ENCODE measurements at regions not wholly inside any gene's neighbourhood (a gene's known extent, or its start where the extent isn't known, plus 50 kb on each side); places are given as distances from the start of the nearest gene placed in this dataset.

- no peak overlapping the region for H3K4me3 ChIP-seq (ENCODE audit: low read depth, low read length)
- DNase-seq (ENCODE audit: low read depth in 4 of 6, low spot score in 6 of 6), result no peak
- WGBS (ENCODE audit: insufficient coverage), result no CpG with 5 or more reads among the region's 2 CpGs
- no peaks in the 10 kb centered on the region for H3K27me3 ChIP-seq (ENCODE audit: control insufficient read depth, insufficient read depth, low read length)
- H3K36me3 ChIP-seq (ENCODE audit: control insufficient read depth, insufficient read depth, low read length), result no peaks in the 10 kb centered on the region
- no peaks in the 10 kb centered on the region for H3K9me3 ChIP-seq (ENCODE audit: control insufficient read depth, insufficient read depth, low read length)
- no peak overlapping the region for H3K27ac ChIP-seq (ENCODE audit: low read depth, low read length)
- no peaks in the 10 kb centered on the region for H3K4me1 ChIP-seq (ENCODE audit: control insufficient read depth, insufficient read depth, low read length)
Measured at GRCh38 chrX:97666890-97667289, 783.2 kb downstream of the RPA4 start.

DNA sequence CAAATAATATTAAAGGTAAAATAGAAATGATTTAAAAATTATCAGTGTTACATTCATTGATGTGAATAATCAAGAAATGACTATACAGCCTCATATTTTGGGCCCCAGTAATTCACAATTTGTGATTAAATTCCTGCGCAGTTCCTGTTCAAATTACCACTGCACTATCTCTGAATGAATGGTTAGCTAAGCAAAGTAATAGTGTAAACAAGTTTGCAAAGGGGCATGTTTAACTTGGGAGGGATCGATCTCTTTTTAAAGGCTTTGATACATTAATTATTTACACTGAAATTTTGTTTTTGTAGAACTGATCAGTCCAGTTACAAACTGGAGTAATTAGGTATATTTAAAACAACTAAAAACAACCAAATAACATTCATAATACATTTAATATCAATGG is 784.4 kb downstream of the RPA4 start:
- no peak for DNase-seq (ENCODE audit: low read depth in 4 of 6, low spot score in 6 of 6)
- no peak overlapping the region for H3K27ac ChIP-seq (ENCODE audit: low read depth, low read length)
- H3K4me1 ChIP-seq (ENCODE audit: control insufficient read depth, insufficient read depth, low read length), result no peaks in the 10 kb centered on the region
- H3K27me3 ChIP-seq (ENCODE audit: control insufficient read depth, insufficient read depth, low read length), result peaks cover 3% of the 10 kb centered on the region
- no CpG with 5 or more reads among the region's 2 CpGs for WGBS (ENCODE audit: insufficient coverage)
- H3K4me3 ChIP-seq (ENCODE audit: low read depth, low read length), result no peak overlapping the region
- H3K9me3 ChIP-seq (ENCODE audit: control insufficient read depth, insufficient read depth, low read length), result no peaks in the 10 kb centered on the region
- no peaks in the 10 kb centered on the region for H3K36me3 ChIP-seq (ENCODE audit: control insufficient read depth, insufficient read depth, low read length)

- H3K36me3 ChIP-seq (ENCODE audit: control insufficient read depth, insufficient read depth, low read length), result no peaks in the 10 kb centered on the region
- no peak for DNase-seq (ENCODE audit: low read depth in 4 of 6, low spot score in 6 of 6)
- H3K27ac ChIP-seq (ENCODE audit: low read depth, low read length), result no peak overlapping the region
- H3K27me3 ChIP-seq (ENCODE audit: control insufficient read depth, insufficient read depth, low read length), result peaks cover 5% of the 10 kb centered on the region
- no peaks in the 10 kb centered on the region for H3K4me1 ChIP-seq (ENCODE audit: control insufficient read depth, insufficient read depth, low read length)
- H3K9me3 ChIP-seq (ENCODE audit: control insufficient read depth, insufficient read depth, low read length), result no peaks in the 10 kb centered on the region
- H3K4me3 ChIP-seq (ENCODE audit: low read depth, low read length), result no peak overlapping the region
- WGBS (ENCODE audit: insufficient coverage), result 85% methylated on average over 5 of the region's 5 CpGs
Measured at GRCh38 chrX:97672138-97672537, 788.4 kb downstream of the RPA4 start.

- Histone ChIP-seq H3K27ac (ENCODE audit: low read depth, low read length) (no peak overlapping the region), H3K27me3 (ENCODE audit: control insufficient read depth, insufficient read depth, low read length) (peaks cover 5% of the 10 kb centered on the region)
Measured at GRCh38 chrX:97672608-97673007, 788.9 kb downstream of the RPA4 start.

GRCh38 chrX:97673135-97673534 is 789.4 kb downstream of the RPA4 start:
- no peak overlapping the region for H3K4me3 ChIP-seq (ENCODE audit: low read depth, low read length)
- no peaks in the 10 kb centered on the region for H3K36me3 ChIP-seq (ENCODE audit: control insufficient read depth, insufficient read depth, low read length)
- no peaks in the 10 kb centered on the region for H3K9me3 ChIP-seq (ENCODE audit: control insufficient read depth, insufficient read depth, low read length)
- no peak overlapping the region for H3K27ac ChIP-seq (ENCODE audit: low read depth, low read length)
- DNase-seq (ENCODE audit: low read depth in 4 of 6, low spot score in 6 of 6), result no peak
- 90% methylated on average over 3 of the region's 5 CpGs for WGBS (ENCODE audit: insufficient coverage)
- no peaks in the 10 kb centered on the region for H3K4me1 ChIP-seq (ENCODE audit: control insufficient read depth, insufficient read depth, low read length)
- peaks cover 5% of the 10 kb centered on the region for H3K27me3 ChIP-seq (ENCODE audit: control insufficient read depth, insufficient read depth, low read length)

More at GRCh38 chrX:97672608-97673007, 788.9 kb downstream of the RPA4 start:
- DNase-seq (ENCODE audit: low read depth in 4 of 6, low spot score in 6 of 6), result no peak
- Histone ChIP-seq H3K4me1 (ENCODE audit: control insufficient read depth, insufficient read depth, low read length) (no peaks in the 10 kb centered on the region), H3K4me3 (ENCODE audit: low read depth, low read length) (no peak overlapping the region), H3K36me3 (ENCODE audit: control insufficient read depth, insufficient read depth, low read length) (no peaks in the 10 kb centered on the region), H3K9me3 (ENCODE audit: control insufficient read depth, insufficient read depth, low read length) (no peaks in the 10 kb centered on the region)
- no CpG with 5 or more reads among the region's 2 CpGs for WGBS (ENCODE audit: insufficient coverage)

GRCh38 chrX:97682991-97683840 is 799.5 kb downstream of the RPA4 start:
- no CpG with 5 or more reads among the region's 3 CpGs for WGBS (ENCODE audit: insufficient coverage)
- DNase-seq (ENCODE audit: low read depth in 4 of 6, low spot score in 6 of 6), result peak in 1 of 6 donors; percentile 1
- H3K4me1 ChIP-seq (ENCODE audit: control insufficient read depth, insufficient read depth, low read length), result no peaks in the 10 kb centered on the region
- H3K9me3 ChIP-seq (ENCODE audit: control insufficient read depth, insufficient read depth, low read length), result no peaks in the 10 kb centered on the region
- H3K36me3 ChIP-seq (ENCODE audit: control insufficient read depth, insufficient read depth, low read length), result no peaks in the 10 kb centered on the region
- no peak overlapping the region for H3K4me3 ChIP-seq (ENCODE audit: low read depth, low read length)
- peaks cover 2% of the 10 kb centered on the region for H3K27me3 ChIP-seq (ENCODE audit: control insufficient read depth, insufficient read depth, low read length)
- no peak overlapping the region for H3K27ac ChIP-seq (ENCODE audit: low read depth, low read length)

- H3K27ac ChIP-seq (ENCODE audit: low read depth, low read length), result no peak overlapping the region
- no CpG with 5 or more reads among the region's 4 CpGs for WGBS (ENCODE audit: insufficient coverage)
- DNase-seq (ENCODE audit: low read depth in 4 of 6, low spot score in 6 of 6), result peak in 3 of 6 donors; percentile 2 to 48 (median 21)
- no peaks in the 10 kb centered on the region for H3K9me3 ChIP-seq (ENCODE audit: control insufficient read depth, insufficient read depth, low read length)
- no peak overlapping the region for H3K4me3 ChIP-seq (ENCODE audit: low read depth, low read length)
- no peaks in the 10 kb centered on the region for H3K4me1 ChIP-seq (ENCODE audit: control insufficient read depth, insufficient read depth, low read length)
- peaks cover 2% of the 10 kb centered on the region for H3K27me3 ChIP-seq (ENCODE audit: control insufficient read depth, insufficient read depth, low read length)
- H3K36me3 ChIP-seq (ENCODE audit: control insufficient read depth, insufficient read depth, low read length), result no peaks in the 10 kb centered on the region
Measured at GRCh38 chrX:97685753-97686152, 802.0 kb downstream of the RPA4 start.

GRCh38 chrX:97691901-97692455 is 808.3 kb downstream of the RPA4 start:
- no peak for DNase-seq (ENCODE audit: low read depth in 4 of 6, low spot score in 6 of 6)
- H3K4me1 ChIP-seq (ENCODE audit: control insufficient read depth, insufficient read depth, low read length), result no peaks in the 10 kb centered on the region
- 28% methylated on average over 2 of the region's 2 CpGs for WGBS (ENCODE audit: insufficient coverage)
- H3K36me3 ChIP-seq (ENCODE audit: control insufficient read depth, insufficient read depth, low read length), result no peaks in the 10 kb centered on the region
- no peak overlapping the region for H3K4me3 ChIP-seq (ENCODE audit: low read depth, low read length)
- H3K27me3 ChIP-seq (ENCODE audit: control insufficient read depth, insufficient read depth, low read length), result peaks cover 2% of the 10 kb centered on the region
- no peak overlapping the region for H3K27ac ChIP-seq (ENCODE audit: low read depth, low read length)
- no peaks in the 10 kb centered on the region for H3K9me3 ChIP-seq (ENCODE audit: control insufficient read depth, insufficient read depth, low read length)

DNA sequence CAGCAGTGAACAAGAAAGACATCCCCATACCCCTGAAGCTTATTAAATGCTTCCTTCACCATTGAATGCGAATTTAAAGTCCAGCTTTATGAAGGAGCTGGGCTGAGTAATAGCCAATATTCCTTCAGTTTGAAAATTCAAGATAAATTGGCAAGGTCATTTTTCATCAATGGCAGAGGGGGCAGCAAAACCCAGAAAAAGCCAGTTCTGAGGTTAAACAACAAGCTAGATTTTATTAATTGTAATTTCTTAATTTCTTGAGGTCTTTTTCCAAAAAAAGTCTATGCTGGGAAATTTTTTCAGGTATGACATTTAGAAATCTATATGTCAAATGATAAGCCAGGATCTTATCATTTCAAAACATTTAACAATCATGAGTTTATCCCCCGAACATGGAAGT is 808.9 kb downstream of the RPA4 start:
- Histone ChIP-seq H3K36me3 (ENCODE audit: control insufficient read depth, insufficient read depth, low read length) (no peaks in the 10 kb centered on the region), H3K4me3 (ENCODE audit: low read depth, low read length) (no peak overlapping the region), H3K27ac (ENCODE audit: low read depth, low read length) (no peak overlapping the region), H3K4me1 (ENCODE audit: control insufficient read depth, insufficient read depth, low read length) (no peaks in the 10 kb centered on the region), H3K27me3 (ENCODE audit: control insufficient read depth, insufficient read depth, low read length) (peaks cover 2% of the 10 kb centered on the region), H3K9me3 (ENCODE audit: control insufficient read depth, insufficient read depth, low read length) (no peaks in the 10 kb centered on the region)
- WGBS (ENCODE audit: insufficient coverage), result 100% methylated on average over 1 of the region's 2 CpGs
- DNase-seq (ENCODE audit: low read depth in 4 of 6, low spot score in 6 of 6), result no peak

- Histone ChIP-seq H3K36me3 (ENCODE audit: control insufficient read depth, insufficient read depth, low read length) (no peaks in the 10 kb centered on the region), H3K4me3 (ENCODE audit: low read depth, low read length) (no peak overlapping the region), H3K4me1 (ENCODE audit: control insufficient read depth, insufficient read depth, low read length) (no peaks in the 10 kb centered on the region), H3K27me3 (ENCODE audit: control insufficient read depth, insufficient read depth, low read length) (peaks cover 2% of the 10 kb centered on the region), H3K9me3 (ENCODE audit: control insufficient read depth, insufficient read depth, low read length) (no peaks in the 10 kb centered on the region), H3K27ac (ENCODE audit: low read depth, low read length) (no peak overlapping the region)
- no peak for DNase-seq (ENCODE audit: low read depth in 4 of 6, low spot score in 6 of 6)
- WGBS (ENCODE audit: insufficient coverage), result no CpG with 5 or more reads among the region's 2 CpGs
Measured at GRCh38 chrX:97700547-97700946, 816.8 kb downstream of the RPA4 start.

All from spinal cord (tissue), 9 donors.